Dermis microvascular lymphatic vessel endothelial cell (primary cell): ENCODE measurements at regions not wholly inside any gene's neighbourhood (a gene's known extent, or its start where the extent isn't known, plus 50 kb on each side); places are given as distances from the start of the nearest gene placed in this dataset.

Source experiments
- DNase-seq, 2 donors: peaks; one replicate each; pipeline versions ENCODE4 v3.0.0 to v3.0.0-alpha.2; 2010; ENCODE audit warnings: low read depth in 2 of 2

GRCh38 chr3:117074826-117075225 is 365.2 kb downstream of the TUSC7 start:
- DNase-seq = no peak

- no peak for DNase-seq
These were observed 370.4 kb downstream of the TUSC7 start for GRCh38 chr3:117079997-117080396.

- DNase-seq = no peak
These were observed 371.3 kb downstream of the TUSC7 start for GRCh38 chr3:117080872-117081271.

GRCh38 chr3:117084277-117084676 is 374.7 kb downstream of the TUSC7 start:
- no peak for DNase-seq

DNA sequence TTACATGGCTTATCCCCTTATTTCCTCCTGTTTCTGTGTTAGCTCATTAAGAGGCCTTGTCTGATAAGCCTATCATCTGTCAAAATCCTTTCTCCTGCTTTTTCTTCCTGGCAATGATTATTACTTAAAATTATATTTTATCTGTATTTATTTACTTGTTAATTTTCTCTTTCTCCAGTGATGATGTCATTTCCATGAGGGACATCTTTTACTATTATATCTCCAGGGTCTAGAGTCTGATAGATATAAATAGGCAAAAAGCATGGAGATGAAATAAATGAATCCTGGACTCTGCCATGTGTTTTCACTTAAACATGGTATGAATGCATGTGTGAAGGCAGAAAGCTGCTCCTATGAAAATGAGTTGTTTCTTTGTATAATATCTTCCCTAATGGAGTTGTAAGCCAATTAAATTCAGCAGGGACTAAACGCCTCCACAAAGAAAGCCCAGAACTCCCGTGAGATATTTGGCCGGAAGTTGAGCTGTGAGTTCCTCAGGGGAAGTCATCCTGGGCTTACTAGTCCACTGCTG is 375.2 kb downstream of the TUSC7 start:
- DNase-seq = no peak

DNA sequence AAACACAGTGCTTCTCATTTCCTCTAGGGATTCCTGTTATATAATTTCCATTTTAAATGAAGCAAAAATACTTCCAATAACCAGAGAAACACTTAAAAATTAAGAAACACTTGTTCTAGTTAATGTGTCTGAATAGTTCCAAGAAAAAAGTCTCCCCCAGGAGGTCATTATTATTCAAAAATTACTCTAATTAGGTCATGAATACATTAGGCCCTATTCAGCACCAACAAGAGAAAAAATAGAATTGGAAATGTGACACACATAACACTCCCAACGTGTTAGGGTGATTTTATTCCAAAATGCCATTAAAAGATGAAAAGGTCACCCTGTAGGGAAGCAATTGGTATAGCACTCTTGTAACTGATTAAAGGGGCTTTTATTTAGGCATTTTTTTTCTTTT is 382.1 kb downstream of the TUSC7 start:
- DNase-seq = no peak

DNA sequence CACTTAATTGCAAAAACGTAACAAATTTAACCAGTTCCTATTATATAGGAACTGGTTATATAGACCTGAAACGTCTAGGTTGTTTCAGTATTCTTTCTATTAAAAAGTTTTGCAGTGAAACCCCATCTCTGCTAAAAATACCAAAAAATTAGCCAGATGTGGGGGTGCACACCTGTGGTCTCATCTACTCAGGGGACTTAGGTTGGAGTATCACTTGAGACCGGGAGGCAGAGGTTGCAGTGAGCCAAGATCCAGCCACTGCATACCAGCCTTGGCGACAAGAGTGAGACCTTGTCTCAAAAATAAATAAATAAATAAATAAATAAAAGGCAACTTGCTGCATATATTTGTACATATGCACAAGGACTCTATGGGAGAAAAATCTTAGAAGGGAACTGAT is 387.0 kb downstream of the TUSC7 start:
- no peak for DNase-seq

DNA sequence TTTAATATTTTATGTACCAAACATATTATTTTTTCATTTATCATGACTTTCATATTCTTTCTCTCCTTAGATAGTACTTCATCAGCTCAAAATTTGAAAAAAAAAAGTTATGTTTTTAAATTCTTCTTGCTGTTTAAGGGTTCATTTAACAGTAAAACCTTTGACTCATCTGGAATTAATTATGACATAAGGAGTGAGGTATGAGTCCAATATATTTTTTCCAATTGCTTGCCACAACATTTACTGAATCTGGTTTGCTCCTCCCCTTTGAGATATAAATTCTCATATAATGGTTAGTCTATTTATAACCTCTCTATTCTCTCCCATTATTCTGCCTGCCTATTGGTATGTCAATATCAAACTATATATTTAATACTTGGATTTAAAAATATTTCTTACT is 387.8 kb downstream of the TUSC7 start:
- DNase-seq = no peak

GRCh38 chr3:117101697-117102096 is 392.1 kb downstream of the TUSC7 start:
- DNase-seq = no peak

- no peak for DNase-seq
These were observed 392.8 kb downstream of the TUSC7 start for GRCh38 chr3:117102426-117102825.

DNA sequence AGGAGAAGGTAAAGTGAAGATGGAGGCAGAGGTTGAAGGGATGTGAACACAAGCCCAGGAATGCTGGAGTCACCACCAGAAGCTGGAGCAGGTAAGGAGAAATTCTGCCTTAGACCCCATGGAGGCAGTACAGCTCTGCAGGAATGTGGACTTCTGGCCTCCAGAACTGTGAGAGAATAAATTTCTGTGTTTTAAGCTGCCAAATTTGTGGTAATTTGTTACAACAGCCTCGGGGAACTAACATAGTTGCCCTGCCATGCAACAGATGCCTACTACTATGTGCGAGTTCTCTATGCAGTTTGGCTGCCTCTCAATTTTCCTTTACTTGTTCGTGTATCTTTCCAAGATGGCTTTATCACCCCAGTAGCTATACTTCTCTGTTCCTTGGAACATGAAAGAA is 394.1 kb downstream of the TUSC7 start:
- peak in 1 of 2 donors; percentile 1 for DNase-seq

DNA sequence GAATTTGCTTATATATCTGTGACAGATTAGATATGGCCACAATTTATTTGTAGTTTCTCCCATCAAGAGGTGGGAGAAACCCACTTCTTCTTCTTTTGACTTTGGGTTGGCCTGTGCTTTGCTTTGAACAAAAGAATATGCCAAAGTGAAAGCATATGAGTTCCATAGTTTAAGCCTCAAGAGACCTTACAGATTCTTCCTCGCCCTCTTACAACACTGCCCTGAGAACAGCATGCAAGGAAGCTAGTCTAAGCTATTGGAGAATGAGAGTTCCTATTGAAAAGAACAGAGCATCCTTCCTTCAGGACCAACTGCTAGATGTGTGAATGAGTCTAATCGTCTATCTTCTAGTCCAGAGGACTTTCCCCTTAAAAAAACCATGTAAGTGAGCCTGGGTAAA is 394.8 kb downstream of the TUSC7 start:
- no peak for DNase-seq

DNA sequence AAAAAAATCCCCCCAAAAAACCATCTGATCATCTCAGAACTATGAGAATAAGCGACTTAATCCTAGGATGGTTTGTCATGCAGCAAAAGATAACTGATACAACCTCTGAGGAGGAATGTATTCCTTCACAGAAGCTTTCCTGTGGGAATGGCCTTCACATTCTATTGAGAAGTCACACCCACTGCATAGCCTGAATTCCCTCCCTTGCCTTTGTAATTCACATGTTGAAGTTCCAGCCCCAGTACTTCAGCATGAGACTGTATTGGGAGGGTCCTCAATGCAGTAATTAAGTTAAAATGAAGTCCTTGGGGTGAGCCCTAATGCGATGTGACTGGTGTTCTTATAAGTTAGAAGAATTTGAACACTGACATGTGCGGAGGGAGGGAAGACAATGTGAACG is 395.2 kb downstream of the TUSC7 start:
- DNase-seq = no peak

GRCh38 chr3:117105686-117106085 is 396.1 kb downstream of the TUSC7 start:
- DNase-seq = no peak

DNA sequence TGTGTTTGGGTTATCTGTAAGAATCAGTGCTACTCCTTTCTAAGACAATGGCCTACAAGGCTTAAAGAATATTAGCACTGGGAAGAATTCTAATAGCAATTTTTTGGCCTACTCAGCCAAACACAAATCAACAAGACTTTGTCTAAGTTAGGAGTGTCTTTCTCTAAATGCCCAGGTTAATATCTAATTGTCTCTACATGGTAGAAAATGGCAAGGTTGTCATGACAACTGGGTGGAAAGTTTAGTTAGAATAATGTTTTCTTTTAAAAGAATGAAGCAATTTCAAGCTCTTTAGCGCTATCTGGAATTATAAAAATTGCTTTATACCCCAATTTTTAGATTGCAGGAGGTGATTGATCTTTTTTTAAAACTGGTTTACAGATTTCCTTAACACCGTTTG is 396.8 kb downstream of the TUSC7 start:
- no peak for DNase-seq

DNA sequence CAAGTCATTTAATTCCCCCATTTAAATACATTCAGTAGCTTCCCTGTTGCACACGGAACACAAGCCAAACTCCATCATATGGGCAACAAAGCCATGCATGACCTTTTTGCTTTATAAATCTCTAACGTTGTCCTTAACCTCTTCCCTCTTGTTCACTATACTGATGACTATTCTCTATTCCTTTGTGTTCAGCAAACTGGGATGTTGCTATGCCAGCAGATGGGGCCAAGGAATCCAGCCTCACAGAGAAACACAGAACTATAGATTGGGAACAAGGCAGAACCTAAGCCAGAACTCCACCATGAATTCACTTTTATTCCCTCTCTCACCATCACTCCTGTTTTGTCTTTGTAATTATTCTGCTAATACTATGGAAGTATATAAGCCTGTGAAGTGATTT is 398.4 kb downstream of the TUSC7 start:
- no peak for DNase-seq

GRCh38 chr3:117109178-117109577 is 399.6 kb downstream of the TUSC7 start:
- no peak for DNase-seq

GRCh38 chr3:117114517-117115265 is 405.1 kb downstream of the TUSC7 start:
- DNase-seq = no peak

DNA sequence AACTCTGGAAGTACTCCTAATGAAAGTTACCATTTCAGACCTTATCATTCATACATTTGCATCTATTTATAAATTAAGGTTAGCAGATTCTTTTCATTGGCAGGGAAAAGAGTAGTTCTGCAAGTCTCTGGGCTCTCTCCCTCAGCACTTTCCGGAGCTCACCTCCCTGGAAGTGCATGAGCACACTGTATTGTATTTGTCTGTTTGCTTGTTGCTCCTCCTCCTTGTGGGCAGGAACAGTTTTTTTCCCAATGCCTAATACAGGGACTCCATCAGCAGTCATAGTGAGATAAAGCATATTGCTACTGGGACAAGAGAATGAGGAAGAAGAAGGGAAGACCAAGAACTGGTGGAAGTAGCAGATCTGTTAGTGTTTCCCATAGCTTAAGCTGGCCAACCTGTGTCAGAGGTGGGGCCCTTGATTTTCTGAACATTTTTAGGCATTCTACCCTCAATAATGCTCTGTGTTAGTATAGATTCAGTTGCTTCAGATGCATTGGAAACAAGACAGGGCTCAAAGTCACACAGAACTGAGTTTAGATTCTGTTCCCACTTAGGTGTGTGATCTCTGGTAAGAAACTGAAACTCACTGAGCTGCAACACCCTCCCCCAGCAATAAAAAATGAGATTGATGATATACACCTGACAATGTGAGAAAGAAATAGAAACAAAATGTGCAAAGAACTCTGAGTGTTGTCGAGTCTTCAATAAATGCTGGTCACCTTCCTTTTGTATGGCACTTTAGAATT is 407.8 kb downstream of the TUSC7 start:
- no peak for DNase-seq

DNA sequence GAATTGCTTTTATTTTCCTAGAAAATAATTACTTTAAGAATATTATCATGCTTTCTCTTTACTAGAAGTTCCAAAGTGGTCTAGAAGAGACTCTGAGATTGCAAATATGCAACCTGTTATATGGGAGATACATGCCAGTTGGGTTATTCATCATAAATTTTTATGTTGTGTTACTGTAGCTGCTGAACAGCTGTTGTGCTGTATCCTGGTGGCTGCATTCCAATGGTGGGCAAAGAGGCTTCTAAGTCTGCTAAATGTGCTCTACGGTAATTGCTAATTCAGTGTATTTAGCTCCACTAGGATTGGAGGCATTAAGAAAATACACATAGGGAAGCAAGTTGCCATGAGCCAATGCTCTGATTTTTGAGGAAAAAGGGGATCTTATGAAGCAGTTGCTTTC is 409.0 kb downstream of the TUSC7 start:
- no peak for DNase-seq

- no peak for DNase-seq
These were observed 410.4 kb downstream of the TUSC7 start for GRCh38 chr3:117120014-117120413.

DNA sequence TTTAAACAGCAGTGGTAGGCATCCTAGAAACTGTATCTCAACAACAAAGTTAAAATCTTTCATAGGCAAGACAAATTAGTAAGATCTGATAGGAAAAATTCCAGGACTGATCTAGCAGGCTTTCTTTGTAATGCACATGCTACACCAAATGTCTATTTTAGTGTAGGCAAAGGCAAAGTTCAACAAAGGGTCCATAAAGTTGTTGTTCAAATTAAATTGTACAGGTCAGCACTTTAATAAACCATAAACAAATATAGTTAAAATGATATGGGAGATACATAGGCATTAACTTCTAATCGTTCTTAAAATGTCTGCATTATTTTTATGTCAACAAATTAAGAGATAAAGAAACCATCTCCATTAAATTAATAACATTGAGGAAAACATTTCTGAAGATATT is 413.0 kb downstream of the TUSC7 start:
- no peak for DNase-seq

DNA sequence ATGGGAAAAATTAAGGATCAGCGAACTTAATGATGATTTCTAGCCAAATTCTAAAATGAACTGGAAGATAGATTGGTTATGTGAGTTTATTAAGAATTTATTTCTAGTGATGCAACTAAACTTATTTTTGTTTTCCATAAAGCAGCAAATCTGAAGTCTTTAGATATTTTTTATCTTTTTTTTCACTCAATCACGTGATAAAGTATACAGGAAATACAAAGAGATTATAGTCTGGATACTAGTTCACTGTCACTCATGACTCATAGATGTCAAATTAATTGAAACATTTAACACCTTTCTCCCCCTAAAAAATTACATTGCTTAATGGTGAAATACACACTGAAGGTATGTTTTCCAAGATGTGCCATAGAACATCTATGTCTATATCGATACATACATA is 416.9 kb downstream of the TUSC7 start:
- no peak for DNase-seq
